D721Med (cell line): ENCODE measurements at regions not wholly inside any gene's neighbourhood (a gene's known extent, or its start where the extent isn't known, plus 50 kb on each side); places are given as distances from the start of the nearest gene placed in this dataset.
"Not testable (repeated sequence)": the region's sequence is repeated elsewhere in the genome, so short reads cannot be mapped to it uniquely, and the experiment has no call there.

Source experiments
- DNase-seq: peaks from one replicate; pipeline ENCODE4 v3.0.0; 2011; ENCODE audit warnings: low spot score; ENCODE audit not compliant: insufficient read length
- FAIRE-seq: peaks from 2 replicates; lab custom pipeline; 2011; peaks lifted over from hg19 to GRCh38; lab: Jason Lieb, UNC
- CTCF ChIP-seq: IDR thresholded peaks from 2 replicates; pipeline ENCODE4 v1.5.1; 2012; ENCODE audit warnings: mild to moderate bottlenecking, control low read depth; ENCODE audit not compliant: insufficient read depth; ENCODE audit errors: missing control alignments

DNA sequence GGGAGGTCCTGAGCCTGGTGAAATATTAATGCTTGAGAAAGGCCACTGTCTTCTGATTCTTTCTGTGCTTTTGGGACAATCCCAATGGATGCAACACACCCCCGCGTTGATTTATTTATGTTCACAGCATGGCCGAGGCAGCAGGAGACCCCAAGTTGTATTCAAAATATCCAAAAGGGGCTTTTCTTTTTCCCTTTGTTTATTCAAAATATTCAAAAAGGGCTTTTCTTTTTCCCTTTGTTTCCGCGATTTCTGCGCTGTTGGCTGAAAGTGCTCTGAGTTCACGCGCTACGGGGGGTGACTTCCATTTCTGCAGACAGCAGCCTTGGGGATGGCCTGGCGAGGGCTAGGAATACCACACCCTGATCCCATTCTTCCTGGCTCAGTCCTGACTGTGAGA, 59.5 kb upstream of the PPP2R3B start:
- no peak for DNase-seq
- no peak for TF ChIP-seq CTCF
- no peak for FAIRE-seq

DNA sequence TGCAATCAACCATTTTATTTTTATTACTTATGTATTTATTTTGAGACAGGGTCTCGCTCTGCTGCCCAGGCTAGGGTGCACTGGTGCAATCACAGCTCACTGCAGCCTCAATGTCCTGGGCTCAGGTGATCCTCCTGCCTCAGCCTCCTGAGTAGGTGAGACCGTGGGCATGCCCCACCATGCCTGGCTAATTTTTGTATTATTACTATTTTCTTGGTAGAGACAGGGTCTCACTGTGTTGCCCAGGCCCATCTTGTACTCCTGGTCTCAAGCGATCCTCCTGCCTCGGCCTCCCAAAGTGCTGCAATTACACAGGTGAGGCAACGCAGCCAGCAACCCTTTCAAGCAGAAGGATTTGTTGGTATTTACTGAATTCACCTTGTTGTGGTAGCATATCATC, 60.3 kb upstream of the PPP2R3B start:
- DNase-seq (no peak), FAIRE-seq (no peak)
- TF ChIP-seq CTCF = no peak

DNA sequence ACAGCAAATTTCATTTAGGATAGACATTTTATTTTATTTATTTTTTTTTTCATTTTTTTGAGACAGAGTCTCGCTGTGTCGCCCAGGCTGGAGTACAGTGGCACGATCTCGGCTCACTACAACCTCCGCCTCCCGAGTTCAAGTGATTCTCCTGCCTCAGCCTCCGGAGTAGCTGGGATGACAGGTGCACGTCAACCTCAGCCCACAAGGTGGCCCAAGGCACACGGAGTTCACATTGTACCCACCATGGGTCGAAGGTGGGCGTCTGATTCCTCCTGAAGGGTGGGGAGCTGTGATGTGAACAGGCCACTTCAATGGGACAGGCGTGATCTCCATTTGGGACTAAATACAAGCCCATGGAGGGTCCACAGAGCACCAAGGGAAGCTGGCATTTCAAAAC, 65.0 kb upstream of the PPP2R3B start:
- not testable (repeated sequence) for DNase-seq, FAIRE-seq

- no peak for TF ChIP-seq CTCF
- FAIRE-seq = no peak
- no peak for DNase-seq
These were observed 65.9 kb upstream of the PPP2R3B start for GRCh38 chrX:452598-452997.

DNA sequence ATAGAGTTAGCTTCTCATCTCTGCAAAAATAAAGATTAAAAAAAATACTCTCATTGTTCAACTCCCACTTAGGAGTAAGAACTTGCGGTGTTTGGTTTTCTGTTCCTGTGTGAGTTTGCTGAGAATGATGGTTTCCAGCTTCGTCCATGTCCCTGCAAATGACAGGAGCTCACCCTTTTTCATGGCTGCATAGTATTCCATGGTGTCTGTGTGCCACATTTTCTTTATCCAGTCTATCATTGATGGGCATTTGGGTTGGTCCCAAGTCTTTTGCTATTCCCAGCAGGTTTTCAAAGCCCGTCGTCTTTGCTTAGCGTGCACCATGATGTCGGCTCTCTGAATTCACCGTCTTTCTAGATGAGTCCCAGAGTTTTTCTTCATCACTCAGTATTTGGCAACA, 67.8 kb upstream of the PPP2R3B start:
- DNase-seq, FAIRE-seq: not testable (repeated sequence)

DNA sequence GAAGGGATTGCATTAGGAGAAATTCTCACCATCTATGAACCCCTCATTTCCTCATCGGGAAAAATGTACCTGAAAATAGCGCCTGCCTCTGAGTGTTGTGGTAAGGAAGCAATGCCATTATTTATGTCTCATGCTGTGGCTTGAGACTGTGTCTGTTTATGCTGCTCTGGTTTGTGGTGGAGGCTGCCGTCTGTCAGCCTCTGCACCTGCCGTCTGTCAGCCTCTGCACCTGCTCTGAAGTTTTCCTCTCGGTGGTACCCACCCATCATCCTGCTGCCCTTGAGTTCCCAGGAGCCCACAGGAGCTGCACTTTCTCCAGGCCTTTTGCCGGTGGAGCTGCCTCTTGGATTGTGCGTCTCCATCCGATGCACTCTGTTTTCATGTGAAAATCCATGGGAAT, 68.5 kb upstream of the PPP2R3B start:
- FAIRE-seq (no peak), DNase-seq (no peak)
- TF ChIP-seq CTCF = no peak

- DNase-seq (no peak), FAIRE-seq (no peak)
- no peak for TF ChIP-seq CTCF
These were observed 69.0 kb upstream of the PPP2R3B start for GRCh38 chrX:455673-456072.

- no peak for DNase-seq
- no peak for TF ChIP-seq CTCF
- FAIRE-seq = no peak
These were observed 69.4 kb upstream of the PPP2R3B start for GRCh38 chrX:456146-456545.
